GM12878 (cell line): ENCODE measurements at regions not wholly inside any gene's neighbourhood (a gene's known extent, or its start where the extent isn't known, plus 50 kb on each side); places are given as distances from the start of the nearest gene placed in this dataset.

Experiments
- ATAC-seq: fragments of 200-7000 bp; cut with Tn5 transposase; 3 replicates; pipeline ENCODE4 v1.9.1; 2020; ENCODE audit warnings: mild to moderate bottlenecking, moderate library complexity
- BruUV-seq: library from RNA; stranded (reverse); fragments of 400-500 nt; replicated peaks from 2 replicates; lab custom pipeline; 2021; lab: Mats Ljungman, UMichigan
- CTCF ChIA-PET: fragments of 300-600 bp; sonication (Branson Sonifier 250); formaldehyde crosslinking; extraction: SDS; loops from one replicate; lab custom pipeline; 2021; ENCODE audit warnings: inconsistent platforms; lab: Yijun Ruan, JAX
- POLR2A ChIA-PET: fragments of 350-600 bp; formaldehyde crosslinking; extraction: SDS; loops from one replicate; lab custom pipeline; 2021; ENCODE audit warnings: inconsistent platforms; lab: Charles Lee
- RAD21 ChIA-PET: fragments of 300-600 bp; sonication (Branson Sonifier 250); formaldehyde crosslinking; loops from one replicate; lab custom pipeline; 2023; ENCODE audit warnings: antibody characterized with exemption; ENCODE audit not compliant: unreplicated experiment; lab: Charles Lee
- SMC1A ChIA-PET: fragments of 300-600 bp; sonication (Branson Sonifier 250); formaldehyde crosslinking; loops from one replicate; lab custom pipeline; 2023; ENCODE audit not compliant: unreplicated experiment, uncharacterized antibody; lab: Charles Lee
- DNase-seq: peaks from one replicate; pipeline ENCODE4 v3.0.0-alpha.2; 2011; ENCODE audit warnings: low read depth, low spot score
- FAIRE-seq: peaks from 3 replicates; lab custom pipeline; 2011; peaks lifted over from hg19 to GRCh38; lab: Jason Lieb, UNC
- H2AFZ ChIP-seq: 2 replicates; pipeline ENCODE4 v1.6.0; 2011; ENCODE audit warnings: low read depth, low read length, control low read depth; ENCODE audit not compliant: control insufficient read depth
- H3K27ac ChIP-seq: 2 replicates; pipeline ENCODE4 v1.5.1; 2011; ENCODE audit warnings: control low read depth; ENCODE audit not compliant: control insufficient read depth, insufficient read depth
- H3K27me3 ChIP-seq, 2 experiments: replicated peaks in 1 of 2; 2 replicates each; pipeline versions ENCODE4 v1.6.0 to v1.6.1; 2011; ENCODE audit warnings: low read length in 1 of 2; ENCODE audit not compliant: control insufficient read depth in 2 of 2, insufficient read depth in 2 of 2
- H3K36me3 ChIP-seq, 2 experiments: 2 replicates each; pipeline ENCODE4 v1.5.1; 2011; ENCODE audit warnings: low read length in 1 of 2; ENCODE audit not compliant: control insufficient read depth in 2 of 2, insufficient read depth in 2 of 2
- H3K4me1 ChIP-seq: 2 replicates; pipeline ENCODE4 v1.6.1; 2011; ENCODE audit warnings: mild to moderate bottlenecking, low read length, moderate library complexity, mixed read lengths; ENCODE audit not compliant: control insufficient read depth, insufficient read depth
- H3K4me2 ChIP-seq: 2 replicates; pipeline ENCODE4 v1.6.0; 2011; ENCODE audit warnings: control low read depth; ENCODE audit not compliant: control insufficient read depth, insufficient read depth
- H3K4me3 ChIP-seq: fragments of 200-600 bp; sonication (generic); 2 replicates; pipeline ENCODE4 v1.5.1; 2016
- H3K79me2 ChIP-seq: 2 replicates; pipeline ENCODE4 v1.6.0; 2011; ENCODE audit warnings: low read length; ENCODE audit not compliant: control insufficient read depth, insufficient read depth
- H3K9ac ChIP-seq: 2 replicates; pipeline ENCODE4 v1.8.0; 2011; ENCODE audit warnings: low read length, control low read depth, mixed read lengths; ENCODE audit not compliant: control insufficient read depth, insufficient read depth
- H3K9me3 ChIP-seq: replicated peaks from 3 replicates; pipeline ENCODE4 v1.5.1; 2011; ENCODE audit warnings: mild to moderate bottlenecking, low read length; ENCODE audit not compliant: control insufficient read depth, insufficient read depth
- H4K20me1 ChIP-seq: 2 replicates; pipeline ENCODE4 v1.6.0; 2011; ENCODE audit not compliant: control insufficient read depth, insufficient read depth
- MTA3 ChIP-seq: IDR thresholded peaks from 2 replicates; pipeline ENCODE4 v1.6.1; 2012; ENCODE audit warnings: low read length, inconsistent platforms, borderline replicate concordance
- POLR2A ChIP-seq: IDR thresholded peaks from 2 replicates; pipeline ENCODE4 v1.6.1; 2011; ENCODE audit warnings: low read depth, mild to moderate bottlenecking, low read length
- SMAD1 ChIP-seq: fragments of 450-650 bp; IDR thresholded peaks from 2 replicates; pipeline ENCODE4 v1.6.1; 2018; ENCODE audit warnings: mild to moderate bottlenecking, low read depth; ENCODE audit not compliant: partially characterized antibody
- ZNF207 ChIP-seq: fragments of 450-650 bp; IDR thresholded peaks from 2 replicates; pipeline ENCODE4 v1.6.1; 2014; ENCODE audit warnings: antibody characterized with exemption, mild to moderate bottlenecking, borderline replicate concordance
- WGBS: methylation state at CpG from one replicate; pipeline ENCODE4 v1.1.6; 2016; ENCODE audit warnings: low lambda C conversion rate; ENCODE audit not compliant: insufficient replicate concordance, insufficient coverage; ENCODE audit errors: missing lambda C conversion rate; 5-methylcytosine and 5-hydroxymethylcytosine counted together
- in situ Hi-C: fragments of 300-500 bp; cut with MboI; formaldehyde crosslinking; loops from 9 replicates; pipeline ENCODE4 v1.14.3; 2018; ENCODE audit warnings: mixed read lengths
- intact Hi-C: fragments of 100-400 bp; cut with micrococcal nuclease; formaldehyde crosslinking; loops from one replicate; pipeline ENCODE4 v1.14.2; 2022; ENCODE audit not compliant: unreplicated experiment
- TF ChIP-seq, protein P1 (sequence below): IDR thresholded peaks from 2 replicates; pipeline ENCODE4 v1.6.1; 2011; ENCODE audit warnings: borderline replicate concordance, low read depth, mild to moderate bottlenecking, moderate library complexity, low read length; ENCODE audit not compliant: insufficient read depth, poor library complexity, severe bottlenecking
- TF ChIP-seq, protein P2 (sequence below): IDR thresholded peaks from 2 replicates; pipeline ENCODE4 v1.6.1; 2012; ENCODE audit warnings: low read depth, low read length, improper control_type of control experiment

DNA sequence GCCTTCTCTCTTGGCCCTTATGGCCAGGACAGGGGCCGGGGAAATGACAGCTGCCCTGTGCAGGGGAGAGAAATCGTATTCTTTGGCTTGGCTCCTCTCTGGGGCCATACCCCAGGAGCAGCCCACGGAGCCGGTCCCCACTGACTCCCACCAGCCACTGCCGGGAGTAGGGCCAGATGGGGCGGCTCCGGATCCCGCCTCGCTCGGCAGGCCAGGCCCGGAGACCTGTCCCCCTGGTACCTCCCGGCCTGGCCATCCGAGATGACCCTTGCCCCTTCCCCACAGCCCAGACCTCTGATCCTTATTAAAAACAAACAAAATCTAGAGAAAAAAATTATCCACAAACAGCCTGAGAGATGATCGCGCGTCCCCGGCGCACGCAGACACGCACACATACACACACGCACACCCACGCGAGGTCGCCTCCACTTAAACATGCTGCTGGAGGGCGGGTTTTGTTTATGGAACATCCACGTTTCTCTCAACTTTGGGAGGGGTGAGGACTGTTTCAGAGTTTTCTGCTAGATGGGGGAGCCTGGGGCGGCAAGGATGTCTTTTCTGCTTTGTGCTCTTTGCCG lies 59.1 kb downstream of the IGLL1 start:
- Histone ChIP-seq H3K9ac (no peak overlapping the region; the same call in 1 of the 2 replicates), H2AFZ (no peak overlapping the region), H3K27me3 (peaks cover 4% of the 10 kb centered on the region in 2 experiments; a peak in 3 of 4 replicates), H3K36me3 (no peaks in the 10 kb centered on the region), H3K4me2 (peak overlapping the region; percentile 93), H3K27ac (no peak overlapping the region), H3K4me3 (0 out of 2 replicates have a peak overlapping the region, but pooled peaks have one; percentile 57), H3K9me3 (no peaks in the 10 kb centered on the region), H3K4me1 (0 out of 2 replicates have a peak, but pooled peaks cover 3% of the 10 kb centered on the region), H3K79me2 (no peaks in the 10 kb centered on the region), H4K20me1 (no peaks in the 10 kb centered on the region)
- FAIRE-seq (no peak), DNase-seq (no peak), ATAC-seq (no peak)
- ChIA-PET CTCF (no interaction called here), POLR2A (no interaction called here), RAD21 (no interaction called here), SMC1A (no interaction called here)
- no peak for TF ChIP-seq SMAD1
- TF ChIP-seq, protein P1, sequence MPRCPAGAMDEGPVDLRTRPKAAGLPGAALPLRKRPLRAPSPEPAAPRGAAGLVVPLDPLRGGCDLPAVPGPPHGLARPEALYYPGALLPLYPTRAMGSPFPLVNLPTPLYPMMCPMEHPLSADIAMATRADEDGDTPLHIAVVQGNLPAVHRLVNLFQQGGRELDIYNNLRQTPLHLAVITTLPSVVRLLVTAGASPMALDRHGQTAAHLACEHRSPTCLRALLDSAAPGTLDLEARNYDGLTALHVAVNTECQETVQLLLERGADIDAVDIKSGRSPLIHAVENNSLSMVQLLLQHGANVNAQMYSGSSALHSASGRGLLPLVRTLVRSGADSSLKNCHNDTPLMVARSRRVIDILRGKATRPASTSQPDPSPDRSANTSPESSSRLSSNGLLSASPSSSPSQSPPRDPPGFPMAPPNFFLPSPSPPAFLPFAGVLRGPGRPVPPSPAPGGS = peak; percentile 31
- TF ChIP-seq, protein P2, sequence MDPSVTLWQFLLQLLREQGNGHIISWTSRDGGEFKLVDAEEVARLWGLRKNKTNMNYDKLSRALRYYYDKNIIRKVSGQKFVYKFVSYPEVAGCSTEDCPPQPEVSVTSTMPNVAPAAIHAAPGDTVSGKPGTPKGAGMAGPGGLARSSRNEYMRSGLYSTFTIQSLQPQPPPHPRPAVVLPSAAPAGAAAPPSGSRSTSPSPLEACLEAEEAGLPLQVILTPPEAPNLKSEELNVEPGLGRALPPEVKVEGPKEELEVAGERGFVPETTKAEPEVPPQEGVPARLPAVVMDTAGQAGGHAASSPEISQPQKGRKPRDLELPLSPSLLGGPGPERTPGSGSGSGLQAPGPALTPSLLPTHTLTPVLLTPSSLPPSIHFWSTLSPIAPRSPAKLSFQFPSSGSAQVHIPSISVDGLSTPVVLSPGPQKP = no peak
- no peak for TF ChIP-seq ZNF207
- TF ChIP-seq POLR2A = no peak
- no peak for TF ChIP-seq MTA3
- no TSS peak for BruUV-seq
- 77% methylated on average over 28 of the region's 28 CpGs for WGBS
- in situ Hi-C loops = no loop called here
- intact Hi-C loops = no loop called here
